Osteoblast (primary cell): ENCODE measurements at regions not wholly inside any gene's neighbourhood (a gene's known extent, or its start where the extent isn't known, plus 50 kb on each side); places are given as distances from the start of the nearest gene placed in this dataset.

Source experiments
- DNase-seq: peaks from one replicate; pipeline ENCODE4 v3.0.0; 2011; ENCODE audit warnings: low spot score, mixed read lengths; ENCODE audit not compliant: insufficient read length; ENCODE audit errors: missing footprints
- H2AFZ ChIP-seq: 2 replicates; pipeline ENCODE4 v1.6.0; 2011; ENCODE audit warnings: mild to moderate bottlenecking, low read length
- H3K27ac ChIP-seq: 2 replicates; pipeline ENCODE4 v1.5.1; 2011; ENCODE audit warnings: mild to moderate bottlenecking, low read depth, low read length, moderate library complexity
- H3K27me3 ChIP-seq: 2 replicates; pipeline ENCODE4 v1.6.0; 2012; ENCODE audit warnings: mild to moderate bottlenecking, control low read depth, inconsistent platforms, low read length, moderate library complexity; ENCODE audit not compliant: insufficient read depth
- H3K36me3 ChIP-seq: 2 replicates; pipeline ENCODE4 v1.5.1; 2011; ENCODE audit warnings: mild to moderate bottlenecking, low read length, control low read depth, moderate library complexity; ENCODE audit not compliant: insufficient read depth
- H3K4me1 ChIP-seq: 2 replicates; pipeline ENCODE4 v1.5.1; 2011; ENCODE audit warnings: mild to moderate bottlenecking, low read length, control low read depth, moderate library complexity; ENCODE audit not compliant: insufficient read depth
- H3K4me2 ChIP-seq: 2 replicates; pipeline ENCODE4 v1.6.0; 2011; ENCODE audit warnings: mild to moderate bottlenecking, low read length; ENCODE audit not compliant: insufficient read depth
- H3K4me3 ChIP-seq: fragments of 200-600 bp; sonication (generic); 3 replicates; pipeline ENCODE4 v1.5.1; 2012; ENCODE audit warnings: mild to moderate bottlenecking, low read length, inconsistent platforms; ENCODE audit not compliant: insufficient read depth
- H3K79me2 ChIP-seq: 2 replicates; pipeline ENCODE4 v1.6.0; 2012; ENCODE audit warnings: mild to moderate bottlenecking, low read length, control low read depth, inconsistent platforms; ENCODE audit not compliant: insufficient read depth
- H3K9me3 ChIP-seq: 2 replicates; pipeline ENCODE4 v1.5.1; 2011; ENCODE audit warnings: low read depth, low read length, control low read depth
- H4K20me1 ChIP-seq: 2 replicates; pipeline ENCODE4 v1.6.0; 2012; ENCODE audit warnings: mild to moderate bottlenecking, low read length, control low read depth; ENCODE audit not compliant: insufficient read depth
- TF ChIP-seq, protein P1 (sequence below): IDR thresholded peaks from 2 replicates; pipeline ENCODE4 v1.5.1; 2011; ENCODE audit warnings: mild to moderate bottlenecking, low read depth, low read length, moderate library complexity; ENCODE audit errors: extremely low read depth

DNA sequence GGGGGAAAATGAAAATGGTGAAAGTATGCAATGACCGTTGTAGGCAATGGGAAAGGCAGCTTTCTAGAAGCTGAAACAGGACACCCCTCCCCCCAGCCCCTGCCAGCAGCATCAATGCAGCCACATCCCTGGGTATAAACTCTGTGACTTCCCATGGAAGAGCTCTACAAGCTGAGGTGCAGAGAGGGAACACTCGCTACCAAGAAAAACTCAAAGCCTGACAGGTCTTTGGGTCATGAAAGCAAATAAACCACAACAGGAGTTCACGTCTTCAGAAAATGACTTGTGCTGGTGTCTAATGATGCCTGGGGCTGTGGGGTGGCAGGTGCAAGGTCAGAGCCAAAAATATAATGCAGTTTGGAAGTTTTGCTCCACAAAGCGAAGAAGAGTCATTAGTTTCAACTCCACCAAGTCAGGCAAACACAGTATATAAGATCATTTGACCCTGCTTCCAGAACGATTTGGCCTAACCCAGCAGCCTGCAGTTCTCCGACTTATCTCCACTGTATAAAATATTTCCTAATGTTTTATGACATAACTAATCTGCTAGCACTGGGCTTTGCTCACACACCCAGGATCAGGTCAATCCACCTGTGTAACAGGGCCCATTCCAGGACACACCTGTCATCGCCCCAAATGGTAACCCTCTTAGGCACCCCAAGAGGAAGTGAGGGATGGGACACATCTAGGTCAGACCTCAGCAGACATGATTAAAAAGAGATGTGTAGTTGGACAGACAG is 102.1 kb downstream of the IRS2 start:
- no peaks in the 10 kb centered on the region for H3K36me3 ChIP-seq
- H3K4me3 ChIP-seq: no peak overlapping the region
- peaks cover 12% of the 10 kb centered on the region for H3K27me3 ChIP-seq
- no peaks in the 10 kb centered on the region for H3K79me2 ChIP-seq
- peaks cover 5% of the 10 kb centered on the region for H3K4me1 ChIP-seq
- no peaks in the 10 kb centered on the region for H3K9me3 ChIP-seq
- no peaks in the 10 kb centered on the region for H4K20me1 ChIP-seq
- TF ChIP-seq, protein P1, sequence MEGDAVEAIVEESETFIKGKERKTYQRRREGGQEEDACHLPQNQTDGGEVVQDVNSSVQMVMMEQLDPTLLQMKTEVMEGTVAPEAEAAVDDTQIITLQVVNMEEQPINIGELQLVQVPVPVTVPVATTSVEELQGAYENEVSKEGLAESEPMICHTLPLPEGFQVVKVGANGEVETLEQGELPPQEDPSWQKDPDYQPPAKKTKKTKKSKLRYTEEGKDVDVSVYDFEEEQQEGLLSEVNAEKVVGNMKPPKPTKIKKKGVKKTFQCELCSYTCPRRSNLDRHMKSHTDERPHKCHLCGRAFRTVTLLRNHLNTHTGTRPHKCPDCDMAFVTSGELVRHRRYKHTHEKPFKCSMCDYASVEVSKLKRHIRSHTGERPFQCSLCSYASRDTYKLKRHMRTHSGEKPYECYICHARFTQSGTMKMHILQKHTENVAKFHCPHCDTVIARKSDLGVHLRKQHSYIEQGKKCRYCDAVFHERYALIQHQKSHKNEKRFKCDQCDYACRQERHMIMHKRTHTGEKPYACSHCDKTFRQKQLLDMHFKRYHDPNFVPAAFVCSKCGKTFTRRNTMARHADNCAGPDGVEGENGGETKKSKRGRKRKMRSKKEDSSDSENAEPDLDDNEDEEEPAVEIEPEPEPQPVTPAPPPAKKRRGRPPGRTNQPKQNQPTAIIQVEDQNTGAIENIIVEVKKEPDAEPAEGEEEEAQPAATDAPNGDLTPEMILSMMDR: no peak
- H2AFZ ChIP-seq: no peak overlapping the region
- H3K4me2 ChIP-seq: peak overlapping the region; percentile 27
- DNase-seq: no peak
- no peak overlapping the region for H3K27ac ChIP-seq

DNA sequence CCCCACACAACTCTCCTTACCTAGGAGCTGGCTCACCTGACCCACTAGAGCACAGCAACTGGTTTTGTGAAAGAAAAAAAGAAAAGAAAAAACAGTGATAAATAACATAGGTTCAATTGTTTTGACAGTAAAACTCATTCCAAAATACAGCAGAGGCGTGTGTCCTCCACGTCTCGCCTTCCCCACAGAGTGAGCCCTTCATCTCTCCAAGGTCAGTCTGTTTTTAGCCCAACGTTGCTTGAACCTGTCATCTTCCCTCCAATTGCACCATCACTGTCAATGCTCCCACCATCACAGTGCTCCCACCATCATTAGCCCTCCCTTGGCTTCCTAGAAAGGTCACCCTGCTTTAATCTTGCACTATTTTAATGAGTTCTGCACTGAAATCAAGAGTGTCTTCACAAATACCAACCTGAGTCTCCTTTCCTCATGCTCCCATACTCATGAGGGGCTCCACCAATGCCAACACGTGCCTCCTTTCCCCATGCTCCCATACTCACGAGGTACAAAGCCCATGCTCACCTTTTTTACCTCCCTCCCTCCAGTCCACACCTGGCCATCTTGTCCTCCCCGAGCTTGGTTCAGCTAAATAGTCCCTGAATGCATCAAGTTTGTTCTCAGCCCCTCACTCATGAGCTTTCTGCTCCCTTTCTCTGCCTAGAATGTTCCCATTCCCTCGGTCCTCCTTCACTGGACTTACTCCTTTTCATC is 103.7 kb downstream of the IRS2 start:
- TF ChIP-seq, protein P1: no peak
- no peak for DNase-seq

DNA sequence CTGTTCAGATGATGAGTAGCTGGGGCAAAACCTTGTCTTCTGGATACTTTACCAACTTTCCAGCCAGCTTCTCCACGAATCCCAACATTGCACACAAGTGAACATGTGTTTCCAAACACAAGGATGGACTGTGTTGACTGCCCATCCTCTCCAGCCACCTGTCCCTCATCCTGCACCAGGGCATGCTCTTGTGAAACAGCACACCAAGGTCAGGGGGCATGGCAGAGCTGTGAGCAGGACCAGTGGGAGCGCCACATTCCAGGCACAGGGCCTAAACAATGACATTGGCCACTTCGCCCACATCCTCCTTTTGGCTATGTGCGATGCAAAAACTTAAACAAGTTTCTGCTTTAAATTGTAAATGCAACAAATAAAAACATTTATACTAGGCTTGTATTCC is 105.5 kb downstream of the IRS2 start:
- Histone ChIP-seq H2AFZ (no peak overlapping the region), H3K36me3 (no peaks in the 10 kb centered on the region), H4K20me1 (no peaks in the 10 kb centered on the region), H3K9me3 (no peaks in the 10 kb centered on the region), H3K4me2 (no peak overlapping the region), H3K27ac (no peak overlapping the region), H3K4me3 (no peak overlapping the region), H3K4me1 (peaks cover 5% of the 10 kb centered on the region), H3K79me2 (no peaks in the 10 kb centered on the region), H3K27me3 (peaks cover 10% of the 10 kb centered on the region)
- TF ChIP-seq, protein P1: no peak
- no peak for DNase-seq

More for the DNA sequence above, 103.7 kb downstream of the IRS2 start:
- H3K79me2 ChIP-seq: no peaks in the 10 kb centered on the region
- no peak overlapping the region for H3K27ac ChIP-seq
- no peaks in the 10 kb centered on the region for H3K9me3 ChIP-seq
- peaks cover 12% of the 10 kb centered on the region for H3K27me3 ChIP-seq
- no peak overlapping the region for H3K4me3 ChIP-seq
- no peak overlapping the region for H2AFZ ChIP-seq
- peaks cover 5% of the 10 kb centered on the region for H3K4me1 ChIP-seq
- no peak overlapping the region for H3K4me2 ChIP-seq
- no peaks in the 10 kb centered on the region for H3K36me3 ChIP-seq
- H4K20me1 ChIP-seq: no peaks in the 10 kb centered on the region

DNA sequence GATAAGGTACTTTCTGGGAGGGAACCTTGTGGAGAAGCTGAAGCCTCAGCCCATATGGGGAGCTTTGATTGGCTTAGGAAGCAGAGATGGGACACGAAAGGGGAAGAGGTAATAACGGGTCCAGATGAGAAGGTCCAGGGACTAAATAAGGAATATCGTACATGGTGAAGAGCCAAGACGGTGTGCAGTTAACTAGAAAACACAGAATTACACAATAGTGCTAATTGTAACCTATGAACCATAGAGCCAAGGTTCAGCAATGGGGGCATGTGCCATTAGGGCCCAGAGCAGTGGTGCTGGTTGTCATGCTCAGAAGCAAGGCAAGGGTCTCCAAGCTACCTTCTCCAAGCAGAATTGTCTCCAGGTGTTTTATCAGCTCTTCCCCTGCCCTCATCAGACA is 106.1 kb downstream of the IRS2 start:
- Histone ChIP-seq H3K27me3 (peaks cover 4% of the 10 kb centered on the region), H2AFZ (no peak overlapping the region), H3K4me3 (no peak overlapping the region), H3K27ac (no peak overlapping the region), H3K36me3 (no peaks in the 10 kb centered on the region), H3K4me1 (peaks cover 5% of the 10 kb centered on the region), H3K79me2 (no peaks in the 10 kb centered on the region), H3K9me3 (no peaks in the 10 kb centered on the region), H4K20me1 (no peaks in the 10 kb centered on the region), H3K4me2 (no peak overlapping the region)
- TF ChIP-seq, protein P1: no peak
- no peak for DNase-seq
